ENCODE measurements at regions not wholly inside any gene's neighbourhood (a gene's known extent, or its start where the extent isn't known, plus 50 kb on each side); places are given as distances from the start of the nearest gene placed in this dataset.
A peak's percentile ranks its signal among the peaks of the same experiment; 100 is the strongest.

- 75% methylated on average over 7 of the region's 7 CpGs for WGBS (ENCODE audit: insufficient coverage, low coverage, low lambda C conversion rate, missing lambda C conversion rate)
- no peaks in the 10 kb centered on the region for H3K4me1 ChIP-seq
- no peaks in the 10 kb centered on the region for H3K27me3 ChIP-seq
- H3K27ac ChIP-seq = no peak overlapping the region
- H3K36me3 ChIP-seq = no peaks in the 10 kb centered on the region
- DNase-seq (no peak), ATAC-seq (peak in 1 of 4 donors; percentile 40)
- intact Hi-C loops (cut with DNase I) = no loop called here
- H3K4me3 ChIP-seq = no peak overlapping the region
- TF ChIP-seq POLR2A (IDR thresholded peaks at IDR 0.05) (no peak), CTCF (IDR thresholded peaks at IDR 0.05) (no peak)
- no peaks in the 10 kb centered on the region for H3K9me3 ChIP-seq
Measured at GRCh38 chr6:163782436-163783003, 368.0 kb downstream of the QKI start.

- Histone ChIP-seq H3K4me3 (no peak overlapping the region), H3K9me3 (no peaks in the 10 kb centered on the region), H3K4me1 (no peaks in the 10 kb centered on the region), H3K27me3 (no peaks in the 10 kb centered on the region), H3K27ac (no peak overlapping the region), H3K36me3 (no peaks in the 10 kb centered on the region)
- ATAC-seq = no peak
- TF ChIP-seq POLR2A (IDR thresholded peaks at IDR 0.05) (no peak), CTCF (IDR thresholded peaks at IDR 0.05) (no peak)
- 85% methylated on average over 5 of the region's 5 CpGs for WGBS (ENCODE audit: insufficient coverage, low coverage, low lambda C conversion rate, missing lambda C conversion rate)
- intact Hi-C loops (cut with DNase I) = no loop called here
- no peak for DNase-seq
Measured at GRCh38 chr6:163780994-163781393, 366.5 kb downstream of the QKI start.

GRCh38 chr6:163779727-163780284, 365.3 kb downstream of the QKI start:
- H3K9me3 ChIP-seq = no peaks in the 10 kb centered on the region
- H3K4me1 ChIP-seq = no peaks in the 10 kb centered on the region
- ATAC-seq (no peak), DNase-seq (no peak)
- WGBS (ENCODE audit: insufficient coverage, low coverage, low lambda C conversion rate, missing lambda C conversion rate) = 72% methylated on average over 7 of the region's 7 CpGs
- H3K36me3 ChIP-seq = no peaks in the 10 kb centered on the region
- H3K4me3 ChIP-seq = no peak overlapping the region
- no peak for TF ChIP-seq POLR2A (IDR thresholded peaks at IDR 0.05)
- intact Hi-C loops (cut with DNase I) = no loop called here
- no peaks in the 10 kb centered on the region for H3K27me3 ChIP-seq
- no peak overlapping the region for H3K27ac ChIP-seq

GRCh38 chr6:163777716-163778115, 363.2 kb downstream of the QKI start:
- intact Hi-C loops (cut with DNase I) = no loop called here
- WGBS (ENCODE audit: insufficient coverage, low coverage, low lambda C conversion rate, missing lambda C conversion rate) = 67% methylated on average over 1 of the region's 1 CpG
- no peak overlapping the region for H3K4me3 ChIP-seq
- no peaks in the 10 kb centered on the region for H3K9me3 ChIP-seq
- no peaks in the 10 kb centered on the region for H3K4me1 ChIP-seq
- H3K27me3 ChIP-seq = no peaks in the 10 kb centered on the region
- H3K36me3 ChIP-seq = no peaks in the 10 kb centered on the region
- no peak overlapping the region for H3K27ac ChIP-seq
- TF ChIP-seq CTCF (IDR thresholded peaks at IDR 0.05) (no peak), POLR2A (IDR thresholded peaks at IDR 0.05) (no peak)
- DNase-seq (no peak), ATAC-seq (no peak)

- ATAC-seq = peak in 1 of 4 donors; percentile 12
Measured at GRCh38 chr6:163776906-163777686, 362.6 kb downstream of the QKI start.

More at GRCh38 chr6:163776906-163777686, 362.6 kb downstream of the QKI start:
- WGBS (ENCODE audit: insufficient coverage, low coverage, low lambda C conversion rate, missing lambda C conversion rate) = 80% methylated on average over 10 of the region's 10 CpGs
- DNase-seq = no peak
- H3K4me3 ChIP-seq = no peak overlapping the region
- no peaks in the 10 kb centered on the region for H3K4me1 ChIP-seq
- intact Hi-C loops (cut with DNase I) = no loop called here
- no peaks in the 10 kb centered on the region for H3K36me3 ChIP-seq
- no peak for TF ChIP-seq POLR2A (IDR thresholded peaks at IDR 0.05)
- TF ChIP-seq CTCF (IDR thresholded peaks at IDR 0.05) = no peak
- H3K9me3 ChIP-seq = no peaks in the 10 kb centered on the region
- H3K27ac ChIP-seq = no peak overlapping the region
- no peaks in the 10 kb centered on the region for H3K27me3 ChIP-seq
